Esophagus squamous epithelium (tissue), 5 donors: ENCODE measurements at regions not wholly inside any gene's neighbourhood (a gene's known extent, or its start where the extent isn't known, plus 50 kb on each side); places are given as distances from the start of the nearest gene placed in this dataset.

Experiments used
- DNase-seq: peaks from one replicate; lab custom pipeline; 2025; lab: John Stamatoyannopoulos, UW
- H3K27ac ChIP-seq, 4 donors: fragments of 200-600 bp; sonication (generic); one replicate each; pipeline ENCODE4 v1.5.1; 2016 to 2019; ENCODE audit warnings: mild to moderate bottlenecking in 1 of 4
- H3K27me3 ChIP-seq, 4 donors: fragments of 200-600 bp; sonication (generic); 1 replicate in 3 of 4; 2 replicates in 1 of 4; pipeline versions ENCODE4 v1.5.1 to v1.6.0; 2017 to 2021; ENCODE audit warnings: antibody characterized with exemption in 1 of 4
- H3K36me3 ChIP-seq, 3 donors: fragments of 200-600 bp; sonication (generic); one replicate each; pipeline ENCODE4 v1.5.1; 2016 to 2019
- H3K4me1 ChIP-seq, 3 donors: fragments of 200-600 bp; sonication (generic); one replicate each; pipeline ENCODE4 v1.5.1; 2017 to 2019
- H3K4me3 ChIP-seq, 4 donors: fragments of 200-600 bp; sonication (generic); 1 replicate in 3 of 4; 2 replicates in 1 of 4; pipeline ENCODE4 v1.5.1; 2016 to 2019; ENCODE audit warnings: mild to moderate bottlenecking in 2 of 4, moderate library complexity in 1 of 4
- H3K9me3 ChIP-seq, 3 donors: fragments of 200-600 bp; sonication (generic); one replicate each; pipeline ENCODE4 v1.5.1; 2016 to 2019
- CTCF ChIP-seq, 6 experiments: fragments of 450-650 bp in 4 of 6; fragments of 200-600 bp in 2 of 6; sonication (generic) in 2 of 6; IDR thresholded peaks; one replicate each; pipeline ENCODE4 v1.5.1; 2016 to 2019; ENCODE audit warnings: antibody characterized with exemption in 6 of 6, mild to moderate bottlenecking in 4 of 6, moderate library complexity in 4 of 6
- POLR2A ChIP-seq, 4 donors: fragments of 450-650 bp; IDR thresholded peaks; one replicate each; pipeline ENCODE4 v1.6.1; 2017; ENCODE audit warnings: antibody characterized with exemption in 4 of 4, mild to moderate bottlenecking in 4 of 4, moderate library complexity in 3 of 4
- WGBS, 2 donors: methylation state at CpG; one replicate each; pipeline ENCODE4 v1.1.5; 2018; 5-methylcytosine and 5-hydroxymethylcytosine counted together
- intact Hi-C: fragments of 100-400 bp; cut with DNase I; formaldehyde crosslinking; loops from one replicate; pipeline ENCODE4 v1.15.0; 2022
- donor health status: DM: yes; HTN: yes; CAD: no.

- Histone ChIP-seq H3K4me3 (no peak overlapping the region), H3K27ac (no peak overlapping the region), H3K36me3 (no peaks in the 10 kb centered on the region), H3K9me3 (no peaks in the 10 kb centered on the region), H3K4me1 (no peaks in the 10 kb centered on the region), H3K27me3 (no peaks in the 10 kb centered on the region)
- TF ChIP-seq POLR2A (IDR thresholded peaks at IDR 0.05) (no peak), CTCF (IDR thresholded peaks at IDR 0.05) (no peak)
- DNase-seq, result no peak
- 87 to 92% methylated on average over 4 of the region's 4 CpGs for WGBS, 2 donors
- intact Hi-C loops, result no loop called here
Observed at GRCh38 chr5:20254748-20255147, 266.7 kb upstream of the CDH18 start.

DNA sequence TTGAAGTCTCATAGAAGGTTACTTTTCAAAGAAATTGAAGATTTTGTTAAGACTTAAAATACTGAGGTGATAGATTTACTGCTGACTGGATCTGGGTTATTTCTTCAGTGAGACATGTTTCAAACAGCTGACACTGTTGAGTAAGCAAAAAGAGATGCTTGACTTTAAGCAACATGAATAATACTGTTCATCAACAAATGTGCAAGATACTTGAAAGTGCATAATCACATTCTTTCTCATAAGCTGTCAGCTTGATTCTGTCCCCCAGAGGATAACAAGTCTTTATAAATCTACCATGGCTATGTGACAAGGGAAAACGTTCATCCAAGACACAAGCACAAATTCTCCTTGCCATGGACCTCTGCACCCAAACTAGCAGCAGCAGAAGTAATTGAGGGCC is 260.1 kb upstream of the CDH18 start:
- TF ChIP-seq POLR2A (IDR thresholded peaks at IDR 0.05) (no peak), CTCF (IDR thresholded peaks at IDR 0.05) (no peak)
- 14 to 19% methylated on average over 1 of the region's 1 CpG for WGBS, 2 donors
- H3K4me3 ChIP-seq, result no peak overlapping the region
- H3K36me3 ChIP-seq, result no peaks in the 10 kb centered on the region
- H3K27ac ChIP-seq, result no peak overlapping the region
- intact Hi-C loops, result no loop called here
- no peaks in the 10 kb centered on the region for H3K4me1 ChIP-seq
- H3K27me3 ChIP-seq, result no peaks in the 10 kb centered on the region
- DNase-seq, result no peak
- H3K9me3 ChIP-seq, result no peaks in the 10 kb centered on the region

GRCh38 chr5:20245432-20245974 is 257.5 kb upstream of the CDH18 start:
- no peak overlapping the region for H3K4me3 ChIP-seq
- no peaks in the 10 kb centered on the region for H3K4me1 ChIP-seq
- intact Hi-C loops, result no loop called here
- DNase-seq, result no peak
- 68 to 81% methylated on average over 2 of the region's 2 CpGs for WGBS, 2 donors
- H3K27me3 ChIP-seq, result no peaks in the 10 kb centered on the region
- TF ChIP-seq POLR2A (IDR thresholded peaks at IDR 0.05), result no peak
- no peak for TF ChIP-seq CTCF (IDR thresholded peaks at IDR 0.05)
- H3K27ac ChIP-seq, result no peak overlapping the region
- H3K9me3 ChIP-seq, result no peaks in the 10 kb centered on the region
- no peaks in the 10 kb centered on the region for H3K36me3 ChIP-seq

DNA sequence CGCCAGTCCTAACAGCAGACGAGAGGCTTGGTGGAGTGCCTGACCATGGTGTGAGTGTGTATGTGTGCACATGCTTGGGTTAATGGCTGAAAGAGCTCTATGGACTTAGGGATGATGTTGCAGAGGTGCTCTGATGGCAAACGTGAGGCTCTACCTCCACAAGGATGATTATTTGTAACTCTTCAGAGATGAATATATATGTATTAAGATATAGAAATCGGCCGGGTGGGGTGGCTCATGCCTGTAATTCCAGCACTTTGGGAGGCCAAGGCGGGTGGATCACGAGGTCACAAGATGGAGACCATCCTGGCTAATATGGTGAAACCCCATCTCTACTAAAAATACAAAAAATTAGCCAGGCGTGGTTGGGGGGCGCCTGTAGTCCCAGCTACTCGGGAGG is 253.4 kb upstream of the CDH18 start:
- Histone ChIP-seq H3K27me3 (no peaks in the 10 kb centered on the region), H3K9me3 (no peaks in the 10 kb centered on the region), H3K4me3 (no peak overlapping the region), H3K36me3 (no peaks in the 10 kb centered on the region), H3K4me1 (no peaks in the 10 kb centered on the region), H3K27ac (no peak overlapping the region)
- TF ChIP-seq CTCF (IDR thresholded peaks at IDR 0.05), result no peak
- no peak for TF ChIP-seq POLR2A (IDR thresholded peaks at IDR 0.05)
- intact Hi-C loops, result no loop called here
- no peak for DNase-seq
- WGBS, 2 donors, result 76 to 79% methylated on average over 8 to 10 of the region's 10 CpGs

DNA sequence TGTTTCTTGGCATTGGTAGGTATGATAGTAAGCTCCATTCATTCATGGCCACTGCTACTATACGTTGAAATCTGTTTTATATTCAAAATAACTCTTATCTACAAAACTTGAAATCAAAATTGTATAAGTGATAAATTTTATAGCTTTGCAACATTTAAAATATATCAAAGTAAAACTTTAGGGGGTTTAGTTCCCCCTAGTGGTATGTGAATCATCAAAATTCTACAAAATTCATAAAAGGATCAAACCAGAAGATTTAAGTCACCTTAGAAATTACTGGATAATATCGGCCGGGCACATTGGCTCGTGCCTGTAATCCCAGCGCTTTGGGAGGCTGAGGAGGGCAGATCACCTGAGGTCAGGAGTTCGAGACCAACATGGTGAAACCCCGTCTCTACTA is 243.0 kb upstream of the CDH18 start:
- Histone ChIP-seq H3K36me3 (no peaks in the 10 kb centered on the region), H3K4me3 (no peak overlapping the region), H3K4me1 (no peaks in the 10 kb centered on the region), H3K27me3 (no peaks in the 10 kb centered on the region), H3K9me3 (no peaks in the 10 kb centered on the region), H3K27ac (no peak overlapping the region)
- no peak for TF ChIP-seq POLR2A (IDR thresholded peaks at IDR 0.05)
- no peak for TF ChIP-seq CTCF (IDR thresholded peaks at IDR 0.05)
- WGBS, 2 donors, result 76 to 84% methylated on average over 7 of the region's 7 CpGs
- no peak for DNase-seq
- intact Hi-C loops, result no loop called here
